ENCODE measurements at regions not wholly inside any gene's neighbourhood (a gene's known extent, or its start where the extent isn't known, plus 50 kb on each side); places are given as distances from the start of the nearest gene placed in this dataset.
"Not testable (repeated sequence)": the region's sequence is repeated elsewhere in the genome, so short reads cannot be mapped to it uniquely, and the experiment has no call there.

DNA sequence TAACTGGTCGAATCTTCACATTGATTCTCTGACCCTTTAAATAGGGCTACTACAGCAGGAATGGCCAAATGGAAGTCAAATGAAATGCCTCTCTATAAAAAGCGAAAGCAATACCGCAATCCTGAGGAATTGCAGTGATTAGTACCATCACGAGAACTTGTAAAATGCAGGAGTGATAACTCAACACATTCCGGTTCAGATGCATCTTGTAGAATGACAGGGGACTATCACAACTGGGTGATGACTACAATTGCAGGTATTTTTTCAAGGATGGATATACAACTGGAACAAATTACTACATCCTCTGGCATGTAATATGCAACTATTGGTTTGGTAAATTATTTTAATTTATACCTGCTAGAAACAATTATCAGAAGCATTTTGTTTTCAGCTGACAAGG lies 140.4 kb downstream of the PCDH20 start:
- H2AFZ ChIP-seq (ENCODE audit: insufficient read depth, low read depth, low read length, poor library complexity, severe bottlenecking), result no peak overlapping the region
- no peaks in the 10 kb centered on the region for H4K20me1 ChIP-seq (ENCODE audit: insufficient read depth, low read length)
- intact Hi-C loops (cut with micrococcal nuclease), result no loop called here
- no peak overlapping the region for H3K9ac ChIP-seq (ENCODE audit: insufficient read depth, low read length, poor library complexity, severe bottlenecking)
- H3K79me2 ChIP-seq (ENCODE audit: insufficient read depth, low read length), result no peaks in the 10 kb centered on the region
- Mint-ChIP-seq H3K36me3 (no peaks in the 10 kb centered on the region), H3K27me3 (ENCODE audit: low read depth in 3 of 3) (no peaks in the 10 kb centered on the region), H3K4me1 (no peaks in the 10 kb centered on the region), H3K27ac (no peak overlapping the region), H3K9me3 (peaks cover 0 to 3% (median under 1%) of the 10 kb centered on the region in 7 donors), H3K4me3 (no peak overlapping the region)
- no peaks in the 10 kb centered on the region for H3K36me3 ChIP-seq (replicated peaks in 1 of 2; ENCODE audit: control insufficient read depth in 1 of 2, insufficient read depth in 2 of 2, low read length in 2 of 2)
- no peaks in the 10 kb centered on the region for H3K27me3 ChIP-seq (ENCODE audit: control insufficient read depth in 2 of 2, insufficient read depth in 2 of 2, low read length in 2 of 2)
- no peaks in the 10 kb centered on the region for H3K4me1 ChIP-seq (ENCODE audit: control insufficient read depth in 1 of 2, insufficient read depth in 2 of 2, low read length in 2 of 2)
- 100% methylated on average over 3 of the region's 5 CpGs for WGBS (ENCODE audit: insufficient coverage)
- H3K9me3 ChIP-seq (replicated peaks in 1 of 2; ENCODE audit: control insufficient read depth in 1 of 2, insufficient read depth in 1 of 2, low read length in 2 of 2), result peaks cover 0 to 4% of the 10 kb centered on the region in 2 donors
- DNase-seq, result no peak
- no peak overlapping the region for H3K4me2 ChIP-seq (replicated peaks; ENCODE audit: extremely low read depth, low read length, poor library complexity, severe bottlenecking)
- TF ChIP-seq, protein P1, sequence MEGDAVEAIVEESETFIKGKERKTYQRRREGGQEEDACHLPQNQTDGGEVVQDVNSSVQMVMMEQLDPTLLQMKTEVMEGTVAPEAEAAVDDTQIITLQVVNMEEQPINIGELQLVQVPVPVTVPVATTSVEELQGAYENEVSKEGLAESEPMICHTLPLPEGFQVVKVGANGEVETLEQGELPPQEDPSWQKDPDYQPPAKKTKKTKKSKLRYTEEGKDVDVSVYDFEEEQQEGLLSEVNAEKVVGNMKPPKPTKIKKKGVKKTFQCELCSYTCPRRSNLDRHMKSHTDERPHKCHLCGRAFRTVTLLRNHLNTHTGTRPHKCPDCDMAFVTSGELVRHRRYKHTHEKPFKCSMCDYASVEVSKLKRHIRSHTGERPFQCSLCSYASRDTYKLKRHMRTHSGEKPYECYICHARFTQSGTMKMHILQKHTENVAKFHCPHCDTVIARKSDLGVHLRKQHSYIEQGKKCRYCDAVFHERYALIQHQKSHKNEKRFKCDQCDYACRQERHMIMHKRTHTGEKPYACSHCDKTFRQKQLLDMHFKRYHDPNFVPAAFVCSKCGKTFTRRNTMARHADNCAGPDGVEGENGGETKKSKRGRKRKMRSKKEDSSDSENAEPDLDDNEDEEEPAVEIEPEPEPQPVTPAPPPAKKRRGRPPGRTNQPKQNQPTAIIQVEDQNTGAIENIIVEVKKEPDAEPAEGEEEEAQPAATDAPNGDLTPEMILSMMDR (IDR thresholded peaks at IDR 0.05), result no peak
- H3K27ac ChIP-seq (ENCODE audit: low read depth in 1 of 2, low read length in 2 of 2), result no peak overlapping the region
- H3K4me3 ChIP-seq (replicated peaks in 1 of 3; ENCODE audit: low read depth in 2 of 3, low read length in 3 of 3), result no peak overlapping the region

DNA sequence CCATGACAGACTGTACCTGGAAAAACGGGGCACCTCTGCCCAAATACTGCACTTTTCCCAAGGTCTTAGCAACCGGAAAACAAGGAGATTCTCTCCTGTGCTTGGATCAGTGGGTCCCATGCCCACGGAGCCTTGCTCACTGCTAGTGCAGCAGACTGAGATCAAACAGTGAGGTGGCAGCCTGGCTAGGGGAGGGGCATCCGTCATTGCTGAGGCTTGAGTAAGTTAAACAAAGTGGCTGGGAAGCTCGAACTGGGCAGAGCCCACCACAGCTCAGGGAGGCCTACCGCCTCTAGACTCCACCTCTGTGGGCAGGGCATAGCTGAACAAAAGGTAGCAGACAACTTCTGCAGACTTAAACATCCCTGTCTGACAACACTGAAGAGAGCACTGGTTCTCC lies 148.8 kb downstream of the PCDH20 start:
- H4K20me1 ChIP-seq (ENCODE audit: insufficient read depth, low read length); H2AFZ ChIP-seq (ENCODE audit: insufficient read depth, low read depth, low read length, poor library complexity, severe bottlenecking); H3K79me2 ChIP-seq (ENCODE audit: insufficient read depth, low read length); H3K27ac ChIP-seq (ENCODE audit: low read depth in 1 of 2, low read length in 2 of 2); H3K9me3 ChIP-seq (replicated peaks in 1 of 2; ENCODE audit: control insufficient read depth in 1 of 2, insufficient read depth in 1 of 2, low read length in 2 of 2); DNase-seq; H3K36me3 Mint-ChIP-seq; H3K27me3 ChIP-seq (ENCODE audit: control insufficient read depth in 2 of 2, insufficient read depth in 2 of 2, low read length in 2 of 2); H3K27me3 Mint-ChIP-seq (ENCODE audit: low read depth in 3 of 3); H3K4me2 ChIP-seq (replicated peaks; ENCODE audit: extremely low read depth, low read length, poor library complexity, severe bottlenecking); H3K4me3 ChIP-seq (replicated peaks in 1 of 3; ENCODE audit: low read depth in 2 of 3, low read length in 3 of 3); H3K27ac Mint-ChIP-seq; intact Hi-C loops (cut with micrococcal nuclease); H3K4me1 ChIP-seq (ENCODE audit: control insufficient read depth in 1 of 2, insufficient read depth in 2 of 2, low read length in 2 of 2); H3K9ac ChIP-seq (ENCODE audit: insufficient read depth, low read length, poor library complexity, severe bottlenecking); H3K4me1 Mint-ChIP-seq; H3K4me3 Mint-ChIP-seq; H3K36me3 ChIP-seq (replicated peaks in 1 of 2; ENCODE audit: control insufficient read depth in 1 of 2, insufficient read depth in 2 of 2, low read length in 2 of 2): not testable (repeated sequence)
- peaks cover 0 to 23% (median 11%) of the 10 kb centered on the region in 7 donors for H3K9me3 Mint-ChIP-seq
- 65% methylated on average over 4 of the region's 6 CpGs for WGBS (ENCODE audit: insufficient coverage)

Data from CD14-positive monocyte (primary cell).